Fibroblast of skin of left quadriceps (primary cell): ENCODE measurements at regions not wholly inside any gene's neighbourhood (a gene's known extent, or its start where the extent isn't known, plus 50 kb on each side); places are given as distances from the start of the nearest gene placed in this dataset.

Experiments used
- DNase-seq, 2 experiments: peaks; one replicate each; pipeline ENCODE4 v3.0.0-alpha.2; 2013; ENCODE audit warnings: low read depth in 2 of 2

DNA sequence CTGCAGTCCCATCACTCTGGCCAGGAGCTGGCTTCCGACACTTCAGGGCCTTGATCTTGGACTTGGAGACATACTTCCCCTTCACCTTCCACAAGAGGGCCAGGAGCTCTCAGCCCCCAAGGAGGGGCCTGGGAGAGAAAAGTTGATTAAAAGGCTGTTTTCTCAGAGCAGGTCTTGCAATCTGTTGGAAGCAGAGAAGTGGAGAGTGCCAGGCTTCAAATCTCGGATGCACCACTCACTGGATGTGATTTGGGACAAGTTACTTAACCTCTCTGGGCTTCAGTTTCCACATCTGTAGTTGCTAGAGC lies 255.3 kb downstream of the CYP26B1 start:
- no peak for DNase-seq

GRCh38 chr2:71891719-71892422 lies 255.8 kb downstream of the CYP26B1 start:
- DNase-seq = no peak

DNA sequence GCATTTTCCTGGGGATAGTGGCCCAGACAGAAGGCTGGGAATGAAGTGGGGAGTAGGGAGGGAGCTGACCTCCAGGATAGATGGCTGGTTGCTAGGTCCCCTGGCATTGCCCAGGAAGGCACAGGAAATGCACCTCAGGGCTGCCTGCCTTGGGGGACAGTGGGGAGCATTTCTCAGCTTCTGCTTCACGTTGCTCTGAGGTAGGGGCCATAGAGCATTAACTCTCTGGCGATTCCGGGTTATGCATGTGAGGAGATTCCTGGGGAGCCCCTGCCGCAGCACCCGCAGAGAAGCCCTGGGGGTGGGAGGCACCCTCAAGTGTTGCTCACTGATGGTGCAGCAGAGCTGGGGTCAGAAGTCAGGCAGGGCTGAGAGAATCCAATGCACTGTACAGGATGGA lies 256.5 kb downstream of the CYP26B1 start:
- no peak for DNase-seq

DNA sequence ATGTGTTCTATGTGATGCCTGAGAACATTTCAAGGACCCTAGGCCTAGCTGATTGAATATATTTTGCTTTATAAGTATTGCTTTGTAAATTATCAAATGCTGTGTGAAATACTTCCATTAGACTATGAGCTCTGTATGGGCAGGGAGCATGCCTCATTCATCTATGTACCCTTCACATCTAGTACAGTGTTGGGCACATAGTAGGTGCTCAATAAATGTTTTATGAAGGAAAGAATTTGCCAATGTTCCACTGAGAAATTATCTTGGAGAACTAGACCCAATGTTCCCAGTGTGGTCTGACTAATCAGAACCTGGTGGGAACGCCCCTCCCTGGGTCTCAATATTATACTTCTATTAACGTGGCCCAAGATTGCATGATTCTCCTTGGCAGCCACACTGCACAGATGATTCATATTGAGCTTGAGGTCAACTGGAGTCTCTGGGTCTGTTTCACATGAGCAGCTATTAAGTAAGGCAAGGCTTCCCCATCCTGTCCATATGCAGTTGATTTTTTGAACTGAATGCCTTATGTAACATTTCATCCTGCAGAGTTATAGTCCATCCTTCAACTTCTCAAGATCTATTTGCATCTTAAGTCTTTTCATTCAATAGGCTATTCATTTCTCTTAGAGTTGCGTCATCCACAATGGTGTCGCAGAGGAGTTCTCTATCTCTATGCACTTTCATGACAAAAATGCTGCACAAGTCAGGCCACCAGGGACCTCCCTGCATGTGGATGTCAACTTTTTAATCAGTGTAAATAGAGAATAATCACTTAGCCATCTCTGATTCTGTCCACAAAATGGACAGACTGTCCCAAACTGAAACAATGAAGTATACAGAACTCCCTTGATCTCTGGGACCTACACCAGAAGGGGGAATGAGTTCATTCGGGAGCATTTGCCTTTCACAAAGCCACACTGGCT lies 257.6 kb downstream of the CYP26B1 start:
- peak; percentile 87 to 88 for DNase-seq

DNA sequence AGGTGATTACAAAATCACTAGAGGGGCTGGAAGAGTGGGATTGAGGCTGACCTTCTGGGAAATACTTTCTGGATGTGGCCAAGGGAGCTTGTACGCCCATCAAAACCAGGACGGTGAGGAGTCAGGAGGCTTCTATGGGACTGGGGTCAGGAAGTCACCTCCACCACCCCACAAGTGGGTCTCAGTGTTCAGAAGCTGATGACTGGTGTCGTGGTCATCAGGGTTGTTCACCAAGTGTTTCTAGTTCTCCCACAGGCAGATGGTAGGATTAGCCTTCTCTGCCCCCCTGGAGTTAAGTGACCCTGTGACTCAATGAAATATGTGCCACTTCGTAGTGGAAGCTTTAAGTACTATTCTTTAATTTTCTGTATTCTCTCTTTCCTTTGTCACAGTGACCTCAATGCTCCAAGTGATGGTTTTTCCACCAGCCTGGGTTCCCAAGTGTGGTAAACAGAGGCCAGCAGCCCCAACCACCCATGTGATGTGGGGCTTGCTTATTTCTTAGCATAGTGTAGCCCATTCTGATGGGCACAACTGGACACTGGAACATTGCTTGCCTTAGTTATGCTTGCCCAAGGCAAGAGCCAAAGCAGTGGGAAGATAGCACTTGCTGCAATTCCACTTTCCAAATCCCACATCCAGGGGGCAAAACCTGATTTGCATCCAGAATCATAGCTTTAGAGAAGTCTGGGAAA lies 258.8 kb downstream of the CYP26B1 start:
- no peak for DNase-seq

- DNase-seq = no peak
Measured at GRCh38 chr2:71887196-71887595, 260.5 kb downstream of the CYP26B1 start.

DNA sequence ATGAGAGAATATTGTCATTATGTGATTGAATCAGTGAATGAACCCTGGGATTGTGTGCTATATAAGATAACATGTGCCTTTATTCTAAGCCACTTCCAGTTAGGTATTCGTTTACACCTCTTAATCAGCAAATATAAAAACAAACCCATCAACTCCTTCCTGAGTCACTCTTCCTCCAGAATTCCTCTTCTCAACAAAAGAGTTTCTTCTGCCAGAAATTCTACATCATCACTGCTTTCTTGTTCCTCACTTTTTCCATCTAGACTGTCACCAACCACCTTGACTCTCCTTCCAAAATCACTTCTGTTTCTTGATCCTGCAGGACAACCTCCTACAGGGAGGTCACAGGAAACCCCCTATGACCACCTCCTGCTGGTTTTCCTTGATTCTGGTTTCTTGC lies 261.4 kb downstream of the CYP26B1 start:
- DNase-seq = no peak

DNA sequence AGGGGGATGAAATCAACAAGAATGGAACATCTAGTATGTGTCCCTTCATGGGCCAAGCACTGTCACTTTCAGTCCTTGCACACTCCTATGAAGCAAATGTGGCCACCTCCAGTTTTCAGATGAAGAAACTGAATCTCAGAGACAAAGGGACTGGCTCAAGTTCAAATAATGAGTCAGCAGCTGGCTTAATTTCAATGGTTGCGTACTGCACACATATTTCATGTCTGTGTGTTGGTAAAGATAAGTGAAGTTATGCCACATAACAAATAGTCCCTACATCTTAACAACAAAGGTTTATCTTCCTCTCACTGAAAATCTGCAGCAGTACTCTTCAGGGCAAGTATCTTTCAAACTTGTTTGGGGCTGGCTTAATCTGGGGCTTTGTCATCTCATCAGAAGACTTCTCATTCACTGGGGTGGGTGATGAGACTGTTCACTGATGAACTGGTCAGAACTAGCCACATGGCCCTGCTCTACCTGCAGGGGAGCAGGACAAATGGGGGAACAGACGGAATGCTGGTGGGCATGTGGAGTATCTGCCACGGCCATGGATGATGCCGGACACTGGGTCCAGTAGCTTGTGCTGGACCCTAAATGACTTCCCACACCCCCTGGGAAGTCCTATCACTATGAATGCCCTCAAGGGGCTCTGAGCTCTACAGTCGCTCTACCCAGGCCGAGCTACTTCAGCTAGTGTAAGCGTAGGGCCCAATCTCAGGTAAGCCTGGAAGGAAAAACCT lies 263.2 kb downstream of the CYP26B1 start:
- DNase-seq = peak; percentile 48 to 49

- DNase-seq = peak; percentile 67 to 70
Measured at GRCh38 chr2:71882949-71883472, 264.7 kb downstream of the CYP26B1 start.

DNA sequence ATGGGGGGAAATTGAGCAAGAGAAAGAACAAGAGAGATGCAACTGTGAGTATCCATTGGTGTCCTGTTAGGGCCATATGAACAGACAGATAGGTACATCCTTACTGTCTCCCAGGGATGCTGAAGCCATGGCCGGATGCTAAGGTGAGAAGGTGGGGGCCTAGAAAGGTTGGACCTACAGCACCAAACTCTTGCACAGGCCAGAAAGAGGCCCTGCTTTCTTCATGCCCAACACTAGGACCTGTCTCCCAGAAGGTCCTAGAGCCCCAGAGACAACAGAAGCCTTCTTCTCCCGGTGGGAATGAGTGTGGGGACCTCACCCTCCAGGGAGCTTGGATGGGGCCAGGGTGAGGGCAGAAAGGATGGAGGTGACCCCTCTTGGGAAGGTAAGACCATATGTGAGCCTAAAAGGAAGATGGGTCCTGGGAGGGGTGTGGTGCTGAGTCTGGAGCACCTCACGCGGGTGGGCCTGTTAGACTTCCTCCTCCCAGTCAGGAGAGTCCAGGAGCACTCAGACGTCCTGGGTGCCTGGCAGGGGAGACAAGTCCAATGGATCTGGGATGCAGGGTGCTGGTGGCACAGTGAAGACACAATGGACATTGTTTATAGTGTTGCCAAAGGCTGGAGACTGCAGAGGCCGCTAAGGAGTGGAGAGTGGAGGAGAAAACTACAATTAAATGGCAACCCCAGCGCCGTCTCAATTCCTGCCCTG lies 265.3 kb downstream of the CYP26B1 start:
- no peak for DNase-seq

GRCh38 chr2:71880846-71881610 lies 266.6 kb downstream of the CYP26B1 start:
- DNase-seq = no peak

DNA sequence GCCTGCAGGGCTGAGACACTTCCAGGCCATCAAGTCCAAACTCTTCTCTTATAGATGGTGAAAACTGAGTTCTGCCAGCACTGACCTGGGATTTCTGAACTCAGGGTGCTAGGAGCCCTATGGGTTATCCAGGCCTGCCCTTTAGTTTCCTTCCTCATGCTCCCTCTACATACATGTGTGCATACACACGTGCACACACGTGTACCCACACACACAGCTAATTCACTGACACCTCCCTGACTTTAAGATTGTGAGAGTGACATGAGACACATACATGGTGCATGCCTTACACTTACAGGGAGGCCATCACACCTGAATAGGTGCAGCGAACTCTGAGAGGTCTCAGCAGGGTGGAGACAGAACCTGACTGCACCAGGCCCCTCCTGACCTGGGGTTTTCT lies 267.4 kb downstream of the CYP26B1 start:
- no peak for DNase-seq

DNA sequence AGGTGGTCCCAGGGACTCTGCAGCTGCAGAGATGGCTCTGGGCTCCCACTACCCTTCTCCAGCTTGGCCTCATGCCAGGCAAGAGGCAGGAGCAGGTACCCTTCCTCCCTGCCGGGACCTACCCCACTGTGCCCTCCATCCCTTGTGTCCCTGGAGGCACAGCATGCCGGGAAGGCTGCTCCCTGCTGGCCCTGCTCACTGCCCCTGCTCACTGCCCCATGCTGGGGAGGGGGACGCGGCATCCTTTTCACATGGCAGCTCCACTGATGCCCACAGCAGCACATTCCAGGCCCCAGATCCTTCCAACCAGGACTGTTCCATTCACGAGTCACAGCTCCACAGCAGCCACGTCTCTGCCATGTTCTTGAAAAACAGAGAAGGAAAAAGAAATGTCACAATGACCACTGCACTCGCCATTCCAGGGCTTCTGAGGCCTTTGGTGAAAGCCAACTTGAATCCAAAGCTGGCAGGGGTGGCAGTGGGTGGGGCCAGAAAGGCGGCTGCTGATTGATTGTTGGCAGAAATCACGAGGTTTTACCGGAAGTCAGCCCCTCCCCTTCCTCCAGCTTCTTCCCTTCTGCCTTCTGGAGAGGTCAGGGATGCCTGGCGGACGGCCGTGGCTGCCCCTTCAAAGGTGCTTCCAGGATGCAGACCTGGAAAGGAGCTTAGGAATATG lies 268.0 kb downstream of the CYP26B1 start:
- no peak for DNase-seq

GRCh38 chr2:71878626-71879508 lies 268.8 kb downstream of the CYP26B1 start:
- DNase-seq = no peak

GRCh38 chr2:71877636-71878035 lies 270.0 kb downstream of the CYP26B1 start:
- DNase-seq = no peak

GRCh38 chr2:71876542-71877451 lies 270.9 kb downstream of the CYP26B1 start:
- DNase-seq = no peak

- DNase-seq = no peak
Measured at GRCh38 chr2:71872466-71873051, 275.1 kb downstream of the CYP26B1 start.
